Activated T-cell treated with anti-CD3 and anti-CD28 coated beads, Interleukin-2, amount 50 U/mL, for 72 hours (primary cell): ENCODE measurements at regions not wholly inside any gene's neighbourhood (a gene's known extent, or its start where the extent isn't known, plus 50 kb on each side); places are given as distances from the start of the nearest gene placed in this dataset.
"Not testable (repeated sequence)": the region's sequence is repeated elsewhere in the genome, so short reads cannot be mapped to it uniquely, and the experiment has no call there.

Experiments
- ATAC-seq, 2 donors: fragments of 150-1000 bp; cut with Tn5 transposase; replicated peaks in 1 of 2; 2 replicates each; pipeline ENCODE4 v1.10.0; 2021; ENCODE audit warnings: moderate library complexity in 2 of 2, mild to moderate bottlenecking in 1 of 2
- DNase-seq, 2 donors: peaks; one replicate each; pipeline ENCODE4 v3.0.0; 2021 to 2022; ENCODE audit warnings: mixed read lengths in 1 of 2
- H3K27ac Mint-ChIP-seq: one replicate; pipeline ENCODE4 v1.8.0; 2022; ENCODE audit warnings: mild to moderate bottlenecking, moderate library complexity, mixed read lengths
- H3K27me3 Mint-ChIP-seq: one replicate; pipeline ENCODE4 v1.8.0; 2022; ENCODE audit warnings: low read depth, mixed read lengths
- H3K36me3 Mint-ChIP-seq, 2 donors: one replicate each; pipeline ENCODE4 v1.8.0; 2022; ENCODE audit warnings: mixed read lengths in 2 of 2, mild to moderate bottlenecking in 1 of 2; ENCODE audit not compliant: insufficient read depth in 2 of 2
- H3K4me1 Mint-ChIP-seq: one replicate; pipeline ENCODE4 v1.8.0; 2022; ENCODE audit warnings: low read depth, mixed read lengths
- H3K4me3 Mint-ChIP-seq, 2 donors: one replicate each; pipeline ENCODE4 v1.8.0; 2022; ENCODE audit warnings: mild to moderate bottlenecking in 2 of 2, mixed read lengths in 2 of 2, moderate library complexity in 2 of 2
- H3K9me3 Mint-ChIP-seq, 2 donors: one replicate each; pipeline ENCODE4 v1.8.0; 2022; ENCODE audit warnings: mixed read lengths in 2 of 2

GRCh38 chr14:105629091-105629885 lies 102.9 kb downstream of the TMEM121 start:
- not testable (repeated sequence) for H3K27ac Mint-ChIP-seq, DNase-seq, ATAC-seq, H3K36me3 Mint-ChIP-seq, H3K4me1 Mint-ChIP-seq, H3K9me3 Mint-ChIP-seq, H3K4me3 Mint-ChIP-seq, H3K27me3 Mint-ChIP-seq

GRCh38 chr14:105629886-105630215 lies 103.5 kb downstream of the TMEM121 start:
- DNase-seq = no peak
- Mint-ChIP-seq H3K27me3 (no peaks in the 10 kb centered on the region), H3K36me3 (peaks cover 0 to 2% of the 10 kb centered on the region in 2 donors), H3K9me3 (no peaks in the 10 kb centered on the region), H3K4me3 (no peak overlapping the region), H3K4me1 (no peaks in the 10 kb centered on the region), H3K27ac (no peak overlapping the region)
- no peak for ATAC-seq

DNA sequence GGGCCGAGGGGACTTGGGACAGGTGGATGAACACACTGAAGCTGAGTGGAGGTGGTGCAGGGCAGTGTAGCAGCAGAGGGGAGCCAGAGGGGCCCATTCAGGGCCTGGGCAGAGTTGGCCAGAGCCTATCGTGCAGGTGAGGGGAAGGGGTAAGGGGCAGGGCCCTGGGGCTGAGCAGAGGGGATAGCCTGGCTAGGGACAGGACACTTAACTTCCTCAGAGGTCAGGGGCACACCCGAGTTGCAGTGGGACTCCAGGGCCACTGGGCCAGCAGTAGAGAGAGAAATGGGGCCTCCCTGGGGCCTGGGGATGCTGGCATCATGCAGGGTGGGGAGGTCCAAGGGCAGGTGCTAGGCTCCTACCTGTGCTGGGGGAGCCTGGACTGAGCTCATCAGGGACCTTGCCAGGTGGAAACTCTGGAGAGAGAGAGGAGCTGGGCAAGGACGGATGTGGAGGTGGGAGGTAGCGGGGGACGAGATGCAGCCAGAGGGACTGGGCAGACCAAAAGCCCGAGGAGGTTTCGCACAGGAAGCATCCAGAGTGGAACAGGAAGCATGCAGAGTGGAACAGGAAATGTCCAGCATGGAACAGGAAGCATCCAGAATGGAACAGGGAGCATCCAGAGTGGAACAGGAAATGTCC lies 104.0 kb downstream of the TMEM121 start:
- DNase-seq, H3K36me3 Mint-ChIP-seq, ATAC-seq: not testable (repeated sequence)

GRCh38 chr14:105630935-105631779 lies 104.8 kb downstream of the TMEM121 start:
- H3K9me3 Mint-ChIP-seq, H3K4me1 Mint-ChIP-seq: not testable (repeated sequence)

More for the DNA sequence above, 104.0 kb downstream of the TMEM121 start:
- not testable (repeated sequence) for H3K27me3 Mint-ChIP-seq, H3K4me3 Mint-ChIP-seq, H3K4me1 Mint-ChIP-seq, H3K27ac Mint-ChIP-seq, H3K9me3 Mint-ChIP-seq

DNA sequence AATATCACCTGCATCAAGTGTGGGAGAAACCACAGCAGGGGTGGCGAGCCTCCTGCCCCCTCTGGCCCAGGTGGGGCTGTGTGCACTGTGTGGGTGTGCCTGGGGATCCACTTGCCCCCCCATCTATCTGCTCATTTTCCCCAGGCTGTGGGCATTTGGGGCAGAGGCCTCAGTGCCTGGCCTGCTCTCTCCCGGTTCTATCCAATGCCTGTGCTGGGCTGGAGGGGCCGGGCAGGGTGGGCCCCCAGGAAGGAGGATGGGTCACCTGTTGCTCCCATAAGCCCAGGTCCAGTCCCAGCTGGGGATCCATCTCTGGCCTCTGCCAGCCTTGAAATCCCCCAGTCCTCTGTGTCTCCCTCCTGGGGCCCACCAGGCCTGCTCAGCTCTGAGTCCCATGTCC lies 105.6 kb downstream of the TMEM121 start:
- H3K27ac Mint-ChIP-seq = no peak overlapping the region
- H3K4me3 Mint-ChIP-seq = no peak overlapping the region
- no peaks in the 10 kb centered on the region for H3K27me3 Mint-ChIP-seq
- DNase-seq = no peak
- peaks cover 0 to 2% of the 10 kb centered on the region in 2 donors for H3K36me3 Mint-ChIP-seq
- no peaks in the 10 kb centered on the region for H3K4me1 Mint-ChIP-seq
- H3K9me3 Mint-ChIP-seq = no peaks in the 10 kb centered on the region
- no peak for ATAC-seq

More at GRCh38 chr14:105630935-105631779, 104.8 kb downstream of the TMEM121 start:
- not testable (repeated sequence) for H3K27ac Mint-ChIP-seq, H3K4me3 Mint-ChIP-seq, H3K27me3 Mint-ChIP-seq, H3K36me3 Mint-ChIP-seq, ATAC-seq, DNase-seq

GRCh38 chr14:105633596-105633995 lies 107.2 kb downstream of the TMEM121 start:
- not testable (repeated sequence) for H3K27me3 Mint-ChIP-seq, DNase-seq, H3K27ac Mint-ChIP-seq, ATAC-seq, H3K4me3 Mint-ChIP-seq, H3K4me1 Mint-ChIP-seq, H3K36me3 Mint-ChIP-seq, H3K9me3 Mint-ChIP-seq

DNA sequence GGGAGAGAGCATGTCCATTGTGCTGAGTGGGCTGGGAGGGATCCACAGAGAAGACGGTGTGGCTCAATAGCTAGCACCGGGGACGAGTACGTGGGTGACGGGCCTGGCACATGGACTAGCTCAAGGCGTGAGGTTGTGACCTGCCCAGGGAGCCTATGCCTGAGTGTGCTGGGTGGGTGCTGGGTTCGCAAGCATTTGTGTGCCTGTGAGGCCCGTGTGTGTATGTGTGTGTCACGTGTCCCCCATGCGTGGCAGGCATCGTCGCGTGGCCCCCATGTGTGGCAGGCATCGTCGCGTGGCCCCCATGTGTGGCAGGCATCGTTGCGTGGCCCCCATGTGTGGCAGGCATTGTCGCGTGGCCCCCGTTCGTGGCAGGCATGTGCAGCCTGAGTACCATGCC lies 109.2 kb downstream of the TMEM121 start:
- Mint-ChIP-seq H3K9me3 (no peaks in the 10 kb centered on the region), H3K27me3 (no peaks in the 10 kb centered on the region)

DNA sequence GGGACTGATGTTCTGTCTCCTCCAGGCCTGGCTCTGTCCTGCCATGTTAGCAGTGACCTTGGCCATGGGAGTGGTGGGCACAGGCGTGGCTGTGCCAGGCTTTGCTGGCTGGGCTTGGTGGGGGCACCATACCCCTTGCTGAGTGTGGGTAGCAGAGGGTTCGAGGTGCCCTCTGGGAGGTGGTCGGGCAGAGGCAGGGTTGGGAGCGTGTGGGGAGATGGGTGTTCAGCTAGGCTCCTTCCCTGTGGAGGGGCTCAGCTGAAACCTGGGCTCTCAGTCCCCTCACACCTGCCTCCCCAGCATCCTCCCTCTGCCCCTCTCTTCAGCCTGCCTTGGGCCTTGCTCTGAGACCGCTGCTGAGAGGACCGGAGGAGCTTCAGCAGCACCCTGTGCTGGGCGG lies 109.6 kb downstream of the TMEM121 start:
- H3K27me3 Mint-ChIP-seq, H3K9me3 Mint-ChIP-seq, H3K4me3 Mint-ChIP-seq, H3K4me1 Mint-ChIP-seq, H3K36me3 Mint-ChIP-seq, DNase-seq, ATAC-seq, H3K27ac Mint-ChIP-seq: not testable (repeated sequence)

More for the DNA sequence above, 109.2 kb downstream of the TMEM121 start:
- no peak overlapping the region for H3K4me3 Mint-ChIP-seq
- ATAC-seq (no peak), DNase-seq (no peak)
- H3K4me1 Mint-ChIP-seq = no peaks in the 10 kb centered on the region
- peaks cover 0 to 2% of the 10 kb centered on the region in 2 donors for H3K36me3 Mint-ChIP-seq
- H3K27ac Mint-ChIP-seq = no peak overlapping the region

DNA sequence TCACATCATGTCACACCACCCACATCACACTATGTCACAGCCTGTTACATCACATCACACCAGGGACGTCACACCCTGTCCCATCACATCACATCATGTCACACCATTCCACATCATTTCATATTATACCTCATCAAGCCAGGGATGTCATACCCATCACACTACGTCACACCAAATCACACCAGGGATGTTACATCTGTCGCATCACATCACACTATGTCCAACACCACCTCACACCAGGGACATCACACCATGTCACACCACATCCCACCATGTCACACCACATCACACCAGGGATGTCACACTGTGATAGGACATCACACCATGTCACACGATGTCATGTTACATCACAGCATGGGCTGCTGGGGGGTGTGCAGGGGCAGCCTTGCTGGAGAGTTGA lies 110.6 kb downstream of the TMEM121 start:
- H3K4me1 Mint-ChIP-seq = no peaks in the 10 kb centered on the region
- no peaks in the 10 kb centered on the region for H3K27me3 Mint-ChIP-seq
- no peak overlapping the region for H3K4me3 Mint-ChIP-seq
- no peak overlapping the region for H3K27ac Mint-ChIP-seq
- DNase-seq = no peak
- no peak for ATAC-seq
- no peaks in the 10 kb centered on the region for H3K9me3 Mint-ChIP-seq
- peaks cover 0 to 2% of the 10 kb centered on the region in 2 donors for H3K36me3 Mint-ChIP-seq

GRCh38 chr14:105637345-105637744 lies 111.0 kb downstream of the TMEM121 start:
- H3K4me3 Mint-ChIP-seq, H3K27ac Mint-ChIP-seq, H3K27me3 Mint-ChIP-seq, H3K36me3 Mint-ChIP-seq, ATAC-seq, H3K9me3 Mint-ChIP-seq, H3K4me1 Mint-ChIP-seq, DNase-seq: not testable (repeated sequence)

GRCh38 chr14:105639969-105640931 lies 113.9 kb downstream of the TMEM121 start:
- not testable (repeated sequence) for H3K4me3 Mint-ChIP-seq, H3K27ac Mint-ChIP-seq, H3K36me3 Mint-ChIP-seq, H3K27me3 Mint-ChIP-seq, H3K4me1 Mint-ChIP-seq, H3K9me3 Mint-ChIP-seq, ATAC-seq, DNase-seq

GRCh38 chr14:105641075-105641937 lies 114.9 kb downstream of the TMEM121 start:
- no peaks in the 10 kb centered on the region for H3K36me3 Mint-ChIP-seq
- H3K27me3 Mint-ChIP-seq = no peaks in the 10 kb centered on the region
- H3K27ac Mint-ChIP-seq = no peak overlapping the region
- H3K4me3 Mint-ChIP-seq = no peak overlapping the region
- no peak for DNase-seq
- ATAC-seq = no peak
- H3K9me3 Mint-ChIP-seq = no peaks in the 10 kb centered on the region
- no peaks in the 10 kb centered on the region for H3K4me1 Mint-ChIP-seq
